ENCODE measurements at regions not wholly inside any gene's neighbourhood (a gene's known extent, or its start where the extent isn't known, plus 50 kb on each side); places are given as distances from the start of the nearest gene placed in this dataset.

GRCh38 chr3:137099364-137100219 lies 141.8 kb downstream of the IL20RB start:
- TF ChIP-seq ZNF274 (IDR thresholded peaks at IDR 0.05; ENCODE audit: low read depth, low read length) (no peak), YY1 (IDR thresholded peaks at IDR 0.05; ENCODE audit: insufficient read depth, insufficient read length) (no peak)

All from NT2/D1 (cell line).